ENCODE measurements at regions not wholly inside any gene's neighbourhood (a gene's known extent, or its start where the extent isn't known, plus 50 kb on each side); places are given as distances from the start of the nearest gene placed in this dataset.

- TF ChIP-seq POLR2A (IDR thresholded peaks at IDR 0.05) (no peak), EP300 (IDR thresholded peaks at IDR 0.05) (no peak), CTCF (IDR thresholded peaks at IDR 0.05) (no peak)
Measured at GRCh38 chr10:54900584-54900983, 99.6 kb upstream of the PCDH15 start.

Measured in sigmoid colon (tissue), 4 donors.